K562 (cell line): ENCODE measurements at regions not wholly inside any gene's neighbourhood (a gene's known extent, or its start where the extent isn't known, plus 50 kb on each side); places are given as distances from the start of the nearest gene placed in this dataset.

Experiments
- ATAC-seq: fragments of 200-7000 bp; cut with Tn5 transposase; 3 replicates; pipeline ENCODE4 v1.9.1; 2020; ENCODE audit warnings: moderate library complexity
- BruUV-seq: library from RNA; stranded (reverse); fragments of 400-500 nt; replicated peaks from 2 replicates; lab custom pipeline; 2021; lab: Mats Ljungman, UMichigan
- CTCF ChIA-PET: fragments of 300-600 bp; formaldehyde crosslinking; extraction: SDS; loops from one replicate; lab custom pipeline; 2021; ENCODE audit warnings: low intra/inter-chr PET ratio; lab: Yijun Ruan, JAX
- POLR2A ChIA-PET: fragments of 300-600, 350-650 bp; sonication (Branson Sonifier 250); formaldehyde crosslinking; extraction: SDS; loops from one replicate; lab custom pipeline; 2021; ENCODE audit warnings: antibody characterized with exemption, inconsistent platforms; lab: Yijun Ruan, JAX
- DNase-seq, 4 experiments: peaks; one replicate each; pipeline versions ENCODE4 v3.0.0 to v3.0.0-alpha.2; 2011 to 2018; ENCODE audit warnings: low spot score in 3 of 4, mixed read lengths in 3 of 4; ENCODE audit errors: extremely low read depth in 1 of 4
- FAIRE-seq: peaks from 2 replicates; lab custom pipeline; 2011; peaks lifted over from hg19 to GRCh38; lab: Jason Lieb, UNC
- H2AFZ ChIP-seq: 2 replicates; pipeline ENCODE4 v1.6.0; 2011; ENCODE audit warnings: low read depth, low read length, control low read depth, inconsistent platforms
- H3K27ac ChIP-seq: fragments of 200-600 bp; 3 replicates; pipeline ENCODE4 v1.8.0; 2011; ENCODE audit warnings: low read depth, mild to moderate bottlenecking, control low read depth, inconsistent platforms, low read length, moderate library complexity, mixed read lengths; ENCODE audit errors: extremely low read depth
- H3K27me3 ChIP-seq, 2 experiments: fragments of 300-600 bp in 1 of 2; 2 replicates in 1 of 2; 3 replicates in 1 of 2; pipeline versions ENCODE4 v1.6.0 to v1.8.0; 2011; ENCODE audit warnings: inconsistent platforms in 2 of 2, low read length in 2 of 2, mild to moderate bottlenecking in 1 of 2, mixed read lengths in 1 of 2, moderate library complexity in 1 of 2; ENCODE audit not compliant: control insufficient read depth in 2 of 2, insufficient read depth in 2 of 2
- H3K36me3 ChIP-seq: fragments of 300-600 bp; 3 replicates; pipeline ENCODE4 v1.8.0; 2011; ENCODE audit warnings: mild to moderate bottlenecking, low read length, inconsistent platforms; ENCODE audit not compliant: control insufficient read depth, insufficient read depth
- H3K4me1 ChIP-seq, 2 experiments: fragments of 200-600 bp in 1 of 2; replicated peaks in 1 of 2; 2 replicates in 1 of 2; 3 replicates in 1 of 2; pipeline versions ENCODE4 v1.5.1 to v1.8.0; 2011; ENCODE audit warnings: inconsistent platforms in 2 of 2, low read length in 2 of 2, mild to moderate bottlenecking in 1 of 2, mixed read lengths in 1 of 2, moderate library complexity in 1 of 2; ENCODE audit not compliant: control insufficient read depth in 2 of 2, insufficient read depth in 2 of 2
- H3K4me2 ChIP-seq: 2 replicates; pipeline ENCODE4 v1.6.1; 2011; ENCODE audit warnings: low read length, control low read depth, inconsistent platforms, mixed read lengths; ENCODE audit not compliant: insufficient read depth
- H3K4me3 ChIP-seq: fragments of 200-600 bp; sonication (generic), shearing (Covaris generic); 2 replicates; pipeline ENCODE4 v1.5.1; 2016; ENCODE audit warnings: control low read depth, inconsistent platforms
- H3K79me2 ChIP-seq: fragments of 200-600 bp; 3 replicates; pipeline ENCODE4 v1.8.0; 2011; ENCODE audit warnings: low read length, inconsistent platforms; ENCODE audit not compliant: control insufficient read depth, insufficient read depth
- H3K9ac ChIP-seq, 2 experiments: 2 replicates each; pipeline versions ENCODE4 v1.6.0 to v1.6.1; 2011; ENCODE audit warnings: low read depth in 2 of 2, low read length in 2 of 2, control low read depth in 1 of 2, inconsistent platforms in 1 of 2, mild to moderate bottlenecking in 1 of 2, mixed read lengths in 1 of 2; ENCODE audit not compliant: insufficient read depth in 1 of 2
- H3K9me1 ChIP-seq: one replicate; pipeline ENCODE4 v1.6.0; 2011; ENCODE audit warnings: inconsistent platforms, mild to moderate bottlenecking, low read length, moderate library complexity; ENCODE audit not compliant: control insufficient read depth, insufficient read depth
- H3K9me3 ChIP-seq: replicated peaks from 2 replicates; pipeline ENCODE4 v1.5.1; 2011; ENCODE audit warnings: low read depth, low read length, inconsistent platforms; ENCODE audit not compliant: control insufficient read depth, insufficient read depth
- H4K20me1 ChIP-seq: replicated peaks from 2 replicates; pipeline ENCODE4 v1.6.1; 2011; ENCODE audit warnings: low read length, inconsistent platforms, mixed read lengths; ENCODE audit not compliant: control insufficient read depth, insufficient read depth
- COPS2 ChIP-seq: fragments of 450-650 bp; conservative IDR thresholded peaks from 2 replicates; pipeline ENCODE4 v1.6.1; 2016; ENCODE audit warnings: mild to moderate bottlenecking, moderate library complexity
- EP400 ChIP-seq: fragments of 450-650 bp; IDR thresholded peaks from 2 replicates; pipeline ENCODE4 v1.6.1; 2017; ENCODE audit warnings: antibody characterized with exemption, mild to moderate bottlenecking, moderate library complexity
- HCFC1 ChIP-seq: IDR thresholded peaks from 2 replicates; pipeline ENCODE4 v1.6.1; 2012; ENCODE audit warnings: low read depth, low read length, improper control_type of control experiment
- L3MBTL2 ChIP-seq: fragments of 450-650 bp; IDR thresholded peaks from 2 replicates; pipeline ENCODE4 v1.6.1; 2016; ENCODE audit warnings: mild to moderate bottlenecking, moderate library complexity
- NONO ChIP-seq, 2 experiments: fragments of 200-400 bp in 1 of 2; fragments of 450-650 bp in 1 of 2; formaldehyde crosslinking in 1 of 2; IDR thresholded peaks; 2 replicates each; pipeline ENCODE4 v1.6.1; 2017; ENCODE audit warnings: low read depth in 2 of 2, mild to moderate bottlenecking in 2 of 2, moderate library complexity in 2 of 2, low read length in 1 of 2
- NR2F6 ChIP-seq: fragments of 450-650 bp; formaldehyde crosslinking; IDR thresholded peaks from 2 replicates; pipeline ENCODE4 v1.4.0; 2020; ENCODE audit warnings: mild to moderate bottlenecking
- RBM15 ChIP-seq: fragments of 200-400 bp; formaldehyde crosslinking; IDR thresholded peaks from 2 replicates; pipeline ENCODE4 v1.6.1; 2018; ENCODE audit warnings: mild to moderate bottlenecking, low read length, moderate library complexity; ENCODE audit not compliant: insufficient read depth
- SPI1 ChIP-seq: IDR thresholded peaks from 2 replicates; pipeline ENCODE4 v1.6.1; 2011; ENCODE audit warnings: low read depth, low read length, control low read depth, borderline replicate concordance
- ZNF239 ChIP-seq: fragments of 250-450 bp; sonication (Bioruptor Pico); IDR thresholded peaks from 2 replicates; pipeline ENCODE4 v1.4.0; 2020; ENCODE audit warnings: mild to moderate bottlenecking
- ZNF586 ChIP-seq: fragments of 450-650 bp; formaldehyde crosslinking; conservative IDR thresholded peaks from 2 replicates; pipeline ENCODE4 v1.4.0; 2020; ENCODE audit warnings: mild to moderate bottlenecking, moderate library complexity
- WGBS: fragments of 100-300 bp; shearing (Covaris generic); methylation state at CpG from one replicate; pipeline ENCODE4 v1.1.6; 2016; ENCODE audit warnings: low coverage, mixed read lengths; ENCODE audit not compliant: insufficient coverage; ENCODE audit errors: missing lambda C conversion rate; 5-methylcytosine and 5-hydroxymethylcytosine counted together
- in situ Hi-C: fragments of 300-500 bp; cut with MboI; formaldehyde crosslinking; loops from 4 replicates; pipeline ENCODE4 v1.15.0; 2018; ENCODE audit warnings: inconsistent platforms, mixed read lengths
- intact Hi-C: fragments of 100-400 bp; cut with micrococcal nuclease; formaldehyde crosslinking; loops from 2 replicates; pipeline ENCODE4 v1.14.2; 2022

GRCh38 chr4:127219232-127219631 lies 413.5 kb upstream of the INTU start (continued):
- TF ChIP-seq EP400 (no peak), COPS2 (no peak), ZNF586 (CRISPR knock-in tag) (no peak), NONO (IDR thresholded peaks at IDR 0.05; ENCODE audit: low read depth in 2 of 2, low read length in 1 of 2) (no peak), ZNF239 (CRISPR knock-in tag) (no peak), NR2F6 (CRISPR knock-in tag) (no peak), HCFC1 (no peak)

- no TSS peak for BruUV-seq
- ATAC-seq (no peak), FAIRE-seq (no peak), DNase-seq (no peak)
- no peak overlapping the region for H3K9ac ChIP-seq
- no peak overlapping the region for H3K4me3 ChIP-seq
- H3K4me1 ChIP-seq, result no peaks in the 10 kb centered on the region
- H3K4me2 ChIP-seq, result no peak overlapping the region
- no peaks in the 10 kb centered on the region for H4K20me1 ChIP-seq
- ChIA-PET CTCF (no interaction called here), POLR2A (no interaction called here)
- H2AFZ ChIP-seq, result no peak overlapping the region
- intact Hi-C loops (no loop called here), in situ Hi-C loops (no loop called here)
- H3K9me3 ChIP-seq, result no peaks in the 10 kb centered on the region; the same call in 1 of the 2 replicates
- H3K36me3 ChIP-seq, result no peaks in the 10 kb centered on the region
- H3K79me2 ChIP-seq, result no peaks in the 10 kb centered on the region
- no peak overlapping the region for H3K27ac ChIP-seq
- no peak for TF ChIP-seq L3MBTL2
- no peak for TF ChIP-seq RBM15
- no peak for TF ChIP-seq SPI1
- 0% methylated on average over 5 of the region's 5 CpGs for WGBS
- no peaks in the 10 kb centered on the region for H3K9me1 ChIP-seq
- 0 out of 5 replicates have a peak, but pooled peaks cover 0 to 5% of the 10 kb centered on the region in 2 experiments for H3K27me3 ChIP-seq
These were observed 408.2 kb upstream of the INTU start for GRCh38 chr4:127224556-127224955.
